ENCODE measurements at regions not wholly inside any gene's neighbourhood (a gene's known extent, or its start where the extent isn't known, plus 50 kb on each side); places are given as distances from the start of the nearest gene placed in this dataset.

- WGBS, 2 experiments (ENCODE audit: insufficient coverage in 1 of 2, insufficient read length in 1 of 2), result 96 to 100% methylated on average over 5 to 39 of the region's 39 CpGs
- H3K4me1 Mint-ChIP-seq, result peaks cover 8% of the 10 kb centered on the region
- DNase-seq, result no peak
- H3K9me3 Mint-ChIP-seq, result no peaks in the 10 kb centered on the region
- Histone ChIP-seq H3K27me3 (ENCODE audit: control insufficient read depth, insufficient read depth, low read length, poor library complexity, severe bottlenecking) (no peaks in the 10 kb centered on the region), H3K4me1 (ENCODE audit: control insufficient read depth, insufficient read depth, low read length) (no peaks in the 10 kb centered on the region), H3K9me3 (ENCODE audit: control insufficient read depth, low read length) (no peaks in the 10 kb centered on the region), H3K27ac (ENCODE audit: low read depth, low read length) (no peak overlapping the region), H3K4me3 (ENCODE audit: low read length) (no peak overlapping the region), H3K9ac (ENCODE audit: extremely low read depth, low read length, poor library complexity, severe bottlenecking) (no peak overlapping the region), H3K36me3 (ENCODE audit: control insufficient read depth, insufficient read depth, low read length) (no peaks in the 10 kb centered on the region)
- no peaks in the 10 kb centered on the region for H3K36me3 Mint-ChIP-seq (ENCODE audit: low read depth)
- H3K27me3 Mint-ChIP-seq (ENCODE audit: insufficient read depth), result peaks cover 2% of the 10 kb centered on the region
- H3K4me3 Mint-ChIP-seq, result no peak overlapping the region
- TF ChIP-seq, protein P1, sequence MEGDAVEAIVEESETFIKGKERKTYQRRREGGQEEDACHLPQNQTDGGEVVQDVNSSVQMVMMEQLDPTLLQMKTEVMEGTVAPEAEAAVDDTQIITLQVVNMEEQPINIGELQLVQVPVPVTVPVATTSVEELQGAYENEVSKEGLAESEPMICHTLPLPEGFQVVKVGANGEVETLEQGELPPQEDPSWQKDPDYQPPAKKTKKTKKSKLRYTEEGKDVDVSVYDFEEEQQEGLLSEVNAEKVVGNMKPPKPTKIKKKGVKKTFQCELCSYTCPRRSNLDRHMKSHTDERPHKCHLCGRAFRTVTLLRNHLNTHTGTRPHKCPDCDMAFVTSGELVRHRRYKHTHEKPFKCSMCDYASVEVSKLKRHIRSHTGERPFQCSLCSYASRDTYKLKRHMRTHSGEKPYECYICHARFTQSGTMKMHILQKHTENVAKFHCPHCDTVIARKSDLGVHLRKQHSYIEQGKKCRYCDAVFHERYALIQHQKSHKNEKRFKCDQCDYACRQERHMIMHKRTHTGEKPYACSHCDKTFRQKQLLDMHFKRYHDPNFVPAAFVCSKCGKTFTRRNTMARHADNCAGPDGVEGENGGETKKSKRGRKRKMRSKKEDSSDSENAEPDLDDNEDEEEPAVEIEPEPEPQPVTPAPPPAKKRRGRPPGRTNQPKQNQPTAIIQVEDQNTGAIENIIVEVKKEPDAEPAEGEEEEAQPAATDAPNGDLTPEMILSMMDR (conservative IDR thresholded peaks at IDR 0.05), result no peak
- H3K27ac Mint-ChIP-seq, result no peak overlapping the region
These were observed 298.1 kb upstream of the TRPC5 start for GRCh38 chrX:112380541-112381278.

DNA sequence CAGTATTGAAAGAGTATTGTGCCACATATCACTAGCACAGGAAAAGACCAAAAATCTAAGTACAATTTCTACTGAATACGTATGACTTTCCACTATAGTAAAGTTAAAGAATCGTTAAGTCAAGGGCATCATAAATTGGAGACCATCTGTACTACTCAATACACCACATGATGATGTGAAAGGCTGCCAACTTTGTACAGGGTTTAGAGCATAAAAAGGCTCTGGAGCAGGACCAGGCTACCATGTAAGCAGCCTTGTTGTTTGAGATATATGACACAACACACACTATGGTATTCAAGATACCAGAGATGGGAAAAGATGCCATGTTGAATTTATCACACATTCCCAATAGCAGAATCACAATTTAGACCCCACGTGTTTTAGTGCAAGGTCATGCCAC lies 294.9 kb upstream of the TRPC5 start:
- no peak for DNase-seq
- Histone ChIP-seq H3K4me1 (ENCODE audit: control insufficient read depth, insufficient read depth, low read length) (no peaks in the 10 kb centered on the region), H3K36me3 (ENCODE audit: control insufficient read depth, insufficient read depth, low read length) (no peaks in the 10 kb centered on the region), H3K9me3 (ENCODE audit: control insufficient read depth, low read length) (no peaks in the 10 kb centered on the region), H3K9ac (ENCODE audit: extremely low read depth, low read length, poor library complexity, severe bottlenecking) (no peak overlapping the region), H3K27me3 (ENCODE audit: control insufficient read depth, insufficient read depth, low read length, poor library complexity, severe bottlenecking) (no peaks in the 10 kb centered on the region), H3K4me3 (ENCODE audit: low read length) (no peak overlapping the region), H3K27ac (ENCODE audit: low read depth, low read length) (no peak overlapping the region)
- no peak overlapping the region for H3K4me3 Mint-ChIP-seq
- WGBS, 2 experiments (ENCODE audit: insufficient coverage in 1 of 2, insufficient read length in 1 of 2), result 83 to 92% methylated on average over 1 to 3 of the region's 3 CpGs
- peaks cover 2% of the 10 kb centered on the region for H3K27me3 Mint-ChIP-seq (ENCODE audit: insufficient read depth)
- TF ChIP-seq, protein P1 (conservative IDR thresholded peaks at IDR 0.05), result no peak
- peaks cover 8% of the 10 kb centered on the region for H3K4me1 Mint-ChIP-seq
- H3K27ac Mint-ChIP-seq, result no peak overlapping the region
- no peaks in the 10 kb centered on the region for H3K9me3 Mint-ChIP-seq
- H3K36me3 Mint-ChIP-seq (ENCODE audit: low read depth), result no peaks in the 10 kb centered on the region

GRCh38 chrX:112368371-112368770 lies 285.8 kb upstream of the TRPC5 start:
- H3K36me3 Mint-ChIP-seq (ENCODE audit: low read depth), result no peaks in the 10 kb centered on the region
- WGBS, 2 experiments (ENCODE audit: insufficient coverage in 1 of 2, insufficient read length in 1 of 2), result 17% methylated on average over 2 of the region's 3 CpGs; no CpG with 5 or more reads in 1 of the 2 experiments
- peaks cover 10% of the 10 kb centered on the region for H3K4me1 Mint-ChIP-seq
- Histone ChIP-seq H3K9ac (ENCODE audit: extremely low read depth, low read length, poor library complexity, severe bottlenecking) (no peak overlapping the region), H3K27me3 (ENCODE audit: control insufficient read depth, insufficient read depth, low read length, poor library complexity, severe bottlenecking) (no peaks in the 10 kb centered on the region), H3K27ac (ENCODE audit: low read depth, low read length) (no peak overlapping the region), H3K4me3 (ENCODE audit: low read length) (no peak overlapping the region), H3K4me1 (ENCODE audit: control insufficient read depth, insufficient read depth, low read length) (no peaks in the 10 kb centered on the region), H3K36me3 (ENCODE audit: control insufficient read depth, insufficient read depth, low read length) (no peaks in the 10 kb centered on the region), H3K9me3 (ENCODE audit: control insufficient read depth, low read length) (no peaks in the 10 kb centered on the region)
- TF ChIP-seq, protein P1 (conservative IDR thresholded peaks at IDR 0.05), result peak; percentile 87
- DNase-seq, result peak; percentile 65
- no peaks in the 10 kb centered on the region for H3K9me3 Mint-ChIP-seq
- H3K27ac Mint-ChIP-seq, result no peak overlapping the region
- H3K27me3 Mint-ChIP-seq (ENCODE audit: insufficient read depth), result no peaks in the 10 kb centered on the region
- no peak overlapping the region for H3K4me3 Mint-ChIP-seq
